SK-N-MC (cell line): ENCODE measurements at regions not wholly inside any gene's neighbourhood (a gene's known extent, or its start where the extent isn't known, plus 50 kb on each side); places are given as distances from the start of the nearest gene placed in this dataset.
"Not testable (repeated sequence)": the region's sequence is repeated elsewhere in the genome, so short reads cannot be mapped to it uniquely, and the experiment has no call there.

Experiments
- EZH2 ChIP-seq: fragments of 200-600 bp; sonication (generic); IDR thresholded peaks from one replicate; pipeline ENCODE4 v1.6.1; 2017; ENCODE audit warnings: antibody characterized with exemption
- POLR2AphosphoS5 ChIP-seq: IDR thresholded peaks from 2 replicates; pipeline ENCODE4 v1.6.1; 2012; ENCODE audit warnings: mild to moderate bottlenecking, low read depth, low read length, borderline replicate concordance

- TF ChIP-seq POLR2AphosphoS5, EZH2: not testable (repeated sequence)
Measured at GRCh38 chr2:8610775-8611174, 71.1 kb upstream of the ID2 start.
